Suprapubic skin (tissue), 3 donors: ENCODE measurements at regions not wholly inside any gene's neighbourhood (a gene's known extent, or its start where the extent isn't known, plus 50 kb on each side); places are given as distances from the start of the nearest gene placed in this dataset.

ENCODE experiments used
- EP300 ChIP-seq: sonication (generic); formaldehyde crosslinking; IDR thresholded peaks from one replicate; pipeline ENCODE4 v1.6.1; 2017; ENCODE audit warnings: antibody characterized with exemption
- TF ChIP-seq, protein P1 (sequence below), 2 donors: fragments of 200-600 bp in 1 of 2; fragments of 450-650 bp in 1 of 2; sonication (generic) in 1 of 2; IDR thresholded peaks; one replicate each; pipeline ENCODE4 v1.5.1; 2016 to 2019; ENCODE audit warnings: antibody characterized with exemption in 2 of 2, mild to moderate bottlenecking in 1 of 2, moderate library complexity in 1 of 2

DNA sequence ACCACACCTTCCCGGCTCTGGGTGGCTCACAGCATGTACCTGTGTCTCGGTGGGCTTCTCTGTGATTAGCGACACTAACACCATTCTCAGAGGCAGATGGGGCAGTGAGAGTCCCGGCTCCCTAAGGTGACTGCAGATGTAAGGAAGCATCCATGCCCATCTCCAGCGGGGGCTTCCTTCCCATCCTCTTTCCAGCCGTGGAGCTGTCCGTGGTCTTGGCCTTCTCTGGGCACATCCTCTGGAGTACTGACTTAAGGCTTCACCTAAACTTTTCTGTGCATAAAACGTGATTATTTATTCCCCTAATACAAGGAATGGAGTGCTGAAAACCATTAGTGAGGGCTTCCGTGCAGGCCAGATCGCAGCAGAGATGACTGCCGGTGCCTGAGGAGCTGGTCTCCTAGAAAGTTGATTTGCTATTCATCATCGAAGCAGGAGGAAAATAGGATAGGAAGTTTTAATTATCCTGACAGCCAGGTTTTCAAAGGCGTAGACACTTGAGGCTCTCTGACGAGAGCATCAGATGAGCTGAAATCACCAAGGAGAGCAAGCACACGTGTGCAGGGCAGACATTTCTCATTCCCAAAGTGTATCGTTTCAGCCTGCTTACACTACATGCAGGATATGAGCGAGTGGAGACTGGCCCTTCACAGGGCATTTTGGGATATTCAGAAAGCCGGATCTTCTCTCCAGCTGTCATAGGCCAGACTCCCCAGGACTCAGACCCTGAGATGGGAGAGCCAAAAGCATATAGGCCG, 186.1 kb upstream of the SALL3 start:
- TF ChIP-seq, protein P1, sequence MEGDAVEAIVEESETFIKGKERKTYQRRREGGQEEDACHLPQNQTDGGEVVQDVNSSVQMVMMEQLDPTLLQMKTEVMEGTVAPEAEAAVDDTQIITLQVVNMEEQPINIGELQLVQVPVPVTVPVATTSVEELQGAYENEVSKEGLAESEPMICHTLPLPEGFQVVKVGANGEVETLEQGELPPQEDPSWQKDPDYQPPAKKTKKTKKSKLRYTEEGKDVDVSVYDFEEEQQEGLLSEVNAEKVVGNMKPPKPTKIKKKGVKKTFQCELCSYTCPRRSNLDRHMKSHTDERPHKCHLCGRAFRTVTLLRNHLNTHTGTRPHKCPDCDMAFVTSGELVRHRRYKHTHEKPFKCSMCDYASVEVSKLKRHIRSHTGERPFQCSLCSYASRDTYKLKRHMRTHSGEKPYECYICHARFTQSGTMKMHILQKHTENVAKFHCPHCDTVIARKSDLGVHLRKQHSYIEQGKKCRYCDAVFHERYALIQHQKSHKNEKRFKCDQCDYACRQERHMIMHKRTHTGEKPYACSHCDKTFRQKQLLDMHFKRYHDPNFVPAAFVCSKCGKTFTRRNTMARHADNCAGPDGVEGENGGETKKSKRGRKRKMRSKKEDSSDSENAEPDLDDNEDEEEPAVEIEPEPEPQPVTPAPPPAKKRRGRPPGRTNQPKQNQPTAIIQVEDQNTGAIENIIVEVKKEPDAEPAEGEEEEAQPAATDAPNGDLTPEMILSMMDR (IDR thresholded peaks at IDR 0.05) = no peak
- TF ChIP-seq EP300 = no peak
